ENCODE measurements at regions not wholly inside any gene's neighbourhood (a gene's known extent, or its start where the extent isn't known, plus 50 kb on each side); places are given as distances from the start of the nearest gene placed in this dataset.

GRCh38 chr19:28841531-28841930 lies 371.4 kb downstream of the UQCRFS1 start (continued):
- TF ChIP-seq SRF (IDR thresholded peaks at IDR 0.05; ENCODE audit: low read depth in 2 of 2, low read length in 2 of 2) (no peak), SUZ12 (IDR thresholded peaks at IDR 0.05; ENCODE audit: unreplicated experiment) (no peak), BCL11A (IDR thresholded peaks at IDR 0.05; ENCODE audit: low read depth, low read length) (no peak), IKZF1 (conservative IDR thresholded peaks at IDR 0.05) (no peak), NFYA (IDR thresholded peaks at IDR 0.05; ENCODE audit: borderline replicate concordance, low read depth, low read length) (no peak)
- TF ChIP-seq, protein P1, sequence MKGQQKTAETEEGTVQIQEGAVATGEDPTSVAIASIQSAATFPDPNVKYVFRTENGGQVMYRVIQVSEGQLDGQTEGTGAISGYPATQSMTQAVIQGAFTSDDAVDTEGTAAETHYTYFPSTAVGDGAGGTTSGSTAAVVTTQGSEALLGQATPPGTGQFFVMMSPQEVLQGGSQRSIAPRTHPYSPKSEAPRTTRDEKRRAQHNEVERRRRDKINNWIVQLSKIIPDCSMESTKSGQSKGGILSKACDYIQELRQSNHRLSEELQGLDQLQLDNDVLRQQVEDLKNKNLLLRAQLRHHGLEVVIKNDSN (IDR thresholded peaks at IDR 0.05; ENCODE audit: borderline replicate concordance, extremely low read length, insufficient read depth, low read depth, low read length) = no peak

GRCh38 chr19:28840891-28841290 lies 372.1 kb downstream of the UQCRFS1 start:
- Histone ChIP-seq H2AFZ (ENCODE audit: control insufficient read depth, low read depth, low read length) (no peak overlapping the region), H3K36me3 (ENCODE audit: control insufficient read depth in 2 of 2, insufficient read depth in 2 of 2, low read length in 1 of 2) (no peaks in the 10 kb centered on the region), H3K79me2 (ENCODE audit: control insufficient read depth, insufficient read depth, low read length) (no peaks in the 10 kb centered on the region), H3K9ac (ENCODE audit: control insufficient read depth, insufficient read depth, low read length) (no peak overlapping the region), H4K20me1 (ENCODE audit: control insufficient read depth, insufficient read depth) (no peaks in the 10 kb centered on the region), H3K4me3 (no peak overlapping the region), H3K4me2 (ENCODE audit: control insufficient read depth, insufficient read depth) (no peak overlapping the region), H3K27ac (ENCODE audit: control insufficient read depth, insufficient read depth) (no peak overlapping the region), H3K9me3 (replicated peaks; ENCODE audit: control insufficient read depth, insufficient read depth, low read length) (no peaks in the 10 kb centered on the region; the same call in 2 of the 3 replicates), H3K27me3 (replicated peaks in 1 of 2; ENCODE audit: control insufficient read depth in 2 of 2, insufficient read depth in 2 of 2, low read length in 1 of 2) (no peaks in the 10 kb centered on the region), H3K4me1 (ENCODE audit: control insufficient read depth, insufficient read depth, low read length) (no peaks in the 10 kb centered on the region)
- WGBS (ENCODE audit: insufficient coverage, insufficient replicate concordance, low lambda C conversion rate, missing lambda C conversion rate) = 31% methylated on average over 2 of the region's 2 CpGs
- in situ Hi-C loops (cut with MboI) = no loop called here
- TF ChIP-seq, protein P2, sequence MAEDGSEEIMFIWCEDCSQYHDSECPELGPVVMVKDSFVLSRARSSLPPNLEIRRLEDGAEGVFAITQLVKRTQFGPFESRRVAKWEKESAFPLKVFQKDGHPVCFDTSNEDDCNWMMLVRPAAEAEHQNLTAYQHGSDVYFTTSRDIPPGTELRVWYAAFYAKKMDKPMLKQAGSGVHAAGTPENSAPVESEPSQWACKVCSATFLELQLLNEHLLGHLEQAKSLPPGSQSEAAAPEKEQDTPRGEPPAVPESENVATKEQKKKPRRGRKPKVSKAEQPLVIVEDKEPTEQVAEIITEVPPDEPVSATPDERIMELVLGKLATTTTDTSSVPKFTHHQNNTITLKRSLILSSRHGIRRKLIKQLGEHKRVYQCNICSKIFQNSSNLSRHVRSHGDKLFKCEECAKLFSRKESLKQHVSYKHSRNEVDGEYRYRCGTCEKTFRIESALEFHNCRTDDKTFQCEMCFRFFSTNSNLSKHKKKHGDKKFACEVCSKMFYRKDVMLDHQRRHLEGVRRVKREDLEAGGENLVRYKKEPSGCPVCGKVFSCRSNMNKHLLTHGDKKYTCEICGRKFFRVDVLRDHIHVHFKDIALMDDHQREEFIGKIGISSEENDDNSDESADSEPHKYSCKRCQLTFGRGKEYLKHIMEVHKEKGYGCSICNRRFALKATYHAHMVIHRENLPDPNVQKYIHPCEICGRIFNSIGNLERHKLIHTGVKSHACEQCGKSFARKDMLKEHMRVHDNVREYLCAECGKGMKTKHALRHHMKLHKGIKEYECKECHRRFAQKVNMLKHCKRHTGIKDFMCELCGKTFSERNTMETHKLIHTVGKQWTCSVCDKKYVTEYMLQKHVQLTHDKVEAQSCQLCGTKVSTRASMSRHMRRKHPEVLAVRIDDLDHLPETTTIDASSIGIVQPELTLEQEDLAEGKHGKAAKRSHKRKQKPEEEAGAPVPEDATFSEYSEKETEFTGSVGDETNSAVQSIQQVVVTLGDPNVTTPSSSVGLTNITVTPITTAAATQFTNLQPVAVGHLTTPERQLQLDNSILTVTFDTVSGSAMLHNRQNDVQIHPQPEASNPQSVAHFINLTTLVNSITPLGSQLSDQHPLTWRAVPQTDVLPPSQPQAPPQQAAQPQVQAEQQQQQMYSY (CRISPR knock-in tag; IDR thresholded peaks at IDR 0.05) = no peak
- TF ChIP-seq RBBP5 (conservative IDR thresholded peaks at IDR 0.05) (no peak), ATF7 (IDR thresholded peaks at IDR 0.05; ENCODE audit: low read depth) (no peak), PAX5 (IDR thresholded peaks at IDR 0.05; ENCODE audit: borderline replicate concordance, low read depth, low read length) (no peak), LARP7 (IDR thresholded peaks at IDR 0.05) (no peak), NR2C1 (IDR thresholded peaks at IDR 0.05) (no peak), ZSCAN29 (IDR thresholded peaks at IDR 0.05) (no peak), SMC3 (IDR thresholded peaks at IDR 0.05; ENCODE audit: borderline replicate concordance, low read length) (no peak), TCF12 (IDR thresholded peaks at IDR 0.05; ENCODE audit: low read depth, low read length) (no peak), TARDBP (IDR thresholded peaks at IDR 0.05; ENCODE audit: borderline replicate concordance) (no peak), FOXM1 (IDR thresholded peaks at IDR 0.05; ENCODE audit: low read depth, low read length) (no peak)
- BruUV-seq (replicated peaks) = no TSS peak
- DNase-seq (ENCODE audit: low read depth, low spot score) (no peak), FAIRE-seq (no peak), ATAC-seq (no peak)
- ChIA-PET SMC1A (ENCODE audit: uncharacterized antibody, unreplicated experiment) (no interaction called here), CTCF (no interaction called here), RAD21 (ENCODE audit: unreplicated experiment) (no interaction called here), POLR2A (no interaction called here)
- intact Hi-C loops (cut with micrococcal nuclease; ENCODE audit: unreplicated experiment) = no loop called here
